ENCODE measurements at regions not wholly inside any gene's neighbourhood (a gene's known extent, or its start where the extent isn't known, plus 50 kb on each side); places are given as distances from the start of the nearest gene placed in this dataset.

DNA sequence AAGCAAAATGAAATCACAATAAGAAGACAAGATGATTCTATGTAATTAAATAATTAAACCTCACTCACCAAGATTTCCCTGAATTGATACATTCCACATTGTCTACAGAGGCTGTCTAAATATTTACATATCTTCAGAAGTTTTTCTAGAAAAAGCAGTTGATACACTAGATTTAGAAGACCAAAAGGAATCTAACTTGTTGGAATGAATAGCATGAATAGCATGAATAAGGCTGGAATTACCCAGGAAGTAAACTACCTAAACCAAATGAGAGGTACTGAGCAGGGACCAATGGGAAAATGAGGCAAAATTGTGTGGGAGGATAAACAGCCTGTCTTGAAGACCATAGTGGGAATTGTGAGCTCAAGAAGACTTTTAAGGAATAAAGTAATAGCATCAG lies 479.7 kb downstream of the TXNL1 start:
- in situ Hi-C loops (cut with HindIII; ENCODE audit: low pct_unique_long_range_greater_than_20kb, low sequenced_read_pairs): no loop called here

DNA sequence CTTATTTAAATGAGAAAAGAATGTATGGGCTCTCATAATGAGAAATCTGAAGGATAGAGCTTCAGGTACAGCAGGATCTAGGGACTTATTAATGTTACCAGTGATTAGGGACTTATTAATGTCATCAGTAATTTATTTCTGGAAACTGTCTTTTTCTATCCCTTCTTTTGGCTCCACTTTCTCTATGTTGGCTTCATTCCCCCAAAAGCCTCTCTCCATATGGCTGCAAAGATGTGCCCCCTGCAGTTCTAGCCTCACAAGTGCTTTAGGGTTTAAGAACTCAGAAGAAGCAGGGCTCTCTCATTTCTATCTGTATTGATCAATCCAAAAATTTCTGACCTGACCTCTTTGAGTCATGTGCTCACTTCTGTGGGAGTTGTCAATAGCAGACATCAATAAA lies 480.9 kb downstream of the TXNL1 start:
- Histone ChIP-seq H3K36me3 (ENCODE audit: control insufficient read depth, insufficient read depth, low read length) (no peaks in the 10 kb centered on the region), H3K4me3 (ENCODE audit: low read depth in 2 of 2, low read length in 2 of 2) (no peak overlapping the region), H3K27me3 (ENCODE audit: control insufficient read depth, insufficient read depth, low read length) (no peaks in the 10 kb centered on the region), H3K4me1 (ENCODE audit: control insufficient read depth, insufficient read depth, low read length) (no peaks in the 10 kb centered on the region), H3K9me3 (ENCODE audit: control insufficient read depth, insufficient read depth, low read depth, low read length) (no peaks in the 10 kb centered on the region), H3K27ac (ENCODE audit: low read length) (no peak overlapping the region)
- no peak for DNase-seq (ENCODE audit: low read depth, low spot score)
- CTCF ChIA-PET: interaction anchor here (0.5 kb wide), 1 partner anchor 420 kb away, joined by 5 read pairs; no protein-coding TSS in a partner anchor
- BruUV-seq (replicated peaks): no TSS peak
- POLR2A ChIA-PET: no interaction called here
- TF ChIP-seq, protein P1, sequence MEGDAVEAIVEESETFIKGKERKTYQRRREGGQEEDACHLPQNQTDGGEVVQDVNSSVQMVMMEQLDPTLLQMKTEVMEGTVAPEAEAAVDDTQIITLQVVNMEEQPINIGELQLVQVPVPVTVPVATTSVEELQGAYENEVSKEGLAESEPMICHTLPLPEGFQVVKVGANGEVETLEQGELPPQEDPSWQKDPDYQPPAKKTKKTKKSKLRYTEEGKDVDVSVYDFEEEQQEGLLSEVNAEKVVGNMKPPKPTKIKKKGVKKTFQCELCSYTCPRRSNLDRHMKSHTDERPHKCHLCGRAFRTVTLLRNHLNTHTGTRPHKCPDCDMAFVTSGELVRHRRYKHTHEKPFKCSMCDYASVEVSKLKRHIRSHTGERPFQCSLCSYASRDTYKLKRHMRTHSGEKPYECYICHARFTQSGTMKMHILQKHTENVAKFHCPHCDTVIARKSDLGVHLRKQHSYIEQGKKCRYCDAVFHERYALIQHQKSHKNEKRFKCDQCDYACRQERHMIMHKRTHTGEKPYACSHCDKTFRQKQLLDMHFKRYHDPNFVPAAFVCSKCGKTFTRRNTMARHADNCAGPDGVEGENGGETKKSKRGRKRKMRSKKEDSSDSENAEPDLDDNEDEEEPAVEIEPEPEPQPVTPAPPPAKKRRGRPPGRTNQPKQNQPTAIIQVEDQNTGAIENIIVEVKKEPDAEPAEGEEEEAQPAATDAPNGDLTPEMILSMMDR (IDR thresholded peaks at IDR 0.05): no peak
- TF ChIP-seq, protein P2, sequence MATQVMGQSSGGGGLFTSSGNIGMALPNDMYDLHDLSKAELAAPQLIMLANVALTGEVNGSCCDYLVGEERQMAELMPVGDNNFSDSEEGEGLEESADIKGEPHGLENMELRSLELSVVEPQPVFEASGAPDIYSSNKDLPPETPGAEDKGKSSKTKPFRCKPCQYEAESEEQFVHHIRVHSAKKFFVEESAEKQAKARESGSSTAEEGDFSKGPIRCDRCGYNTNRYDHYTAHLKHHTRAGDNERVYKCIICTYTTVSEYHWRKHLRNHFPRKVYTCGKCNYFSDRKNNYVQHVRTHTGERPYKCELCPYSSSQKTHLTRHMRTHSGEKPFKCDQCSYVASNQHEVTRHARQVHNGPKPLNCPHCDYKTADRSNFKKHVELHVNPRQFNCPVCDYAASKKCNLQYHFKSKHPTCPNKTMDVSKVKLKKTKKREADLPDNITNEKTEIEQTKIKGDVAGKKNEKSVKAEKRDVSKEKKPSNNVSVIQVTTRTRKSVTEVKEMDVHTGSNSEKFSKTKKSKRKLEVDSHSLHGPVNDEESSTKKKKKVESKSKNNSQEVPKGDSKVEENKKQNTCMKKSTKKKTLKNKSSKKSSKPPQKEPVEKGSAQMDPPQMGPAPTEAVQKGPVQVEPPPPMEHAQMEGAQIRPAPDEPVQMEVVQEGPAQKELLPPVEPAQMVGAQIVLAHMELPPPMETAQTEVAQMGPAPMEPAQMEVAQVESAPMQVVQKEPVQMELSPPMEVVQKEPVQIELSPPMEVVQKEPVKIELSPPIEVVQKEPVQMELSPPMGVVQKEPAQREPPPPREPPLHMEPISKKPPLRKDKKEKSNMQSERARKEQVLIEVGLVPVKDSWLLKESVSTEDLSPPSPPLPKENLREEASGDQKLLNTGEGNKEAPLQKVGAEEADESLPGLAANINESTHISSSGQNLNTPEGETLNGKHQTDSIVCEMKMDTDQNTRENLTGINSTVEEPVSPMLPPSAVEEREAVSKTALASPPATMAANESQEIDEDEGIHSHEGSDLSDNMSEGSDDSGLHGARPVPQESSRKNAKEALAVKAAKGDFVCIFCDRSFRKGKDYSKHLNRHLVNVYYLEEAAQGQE (IDR thresholded peaks at IDR 0.05; ENCODE audit: insufficient read depth in 1 of 2, low read depth in 2 of 2, low read length in 1 of 2): no peak
- no peak for TF ChIP-seq SIN3A (IDR thresholded peaks at IDR 0.05; ENCODE audit: borderline replicate concordance, insufficient read depth, low read depth, low read length)
- in situ Hi-C loops (cut with HindIII; ENCODE audit: low pct_unique_long_range_greater_than_20kb, low sequenced_read_pairs) (no loop called here), intact Hi-C loops (cut with micrococcal nuclease; ENCODE audit: unreplicated experiment) (no loop called here)
- no peak for ATAC-seq

More for the DNA sequence above, 479.7 kb downstream of the TXNL1 start:
- no peaks in the 10 kb centered on the region for H3K9me3 ChIP-seq (ENCODE audit: control insufficient read depth, insufficient read depth, low read depth, low read length)
- H3K4me3 ChIP-seq (ENCODE audit: low read depth in 2 of 2, low read length in 2 of 2): no peak overlapping the region
- no peaks in the 10 kb centered on the region for H3K4me1 ChIP-seq (ENCODE audit: control insufficient read depth, insufficient read depth, low read length)
- no peaks in the 10 kb centered on the region for H3K36me3 ChIP-seq (ENCODE audit: control insufficient read depth, insufficient read depth, low read length)
- ChIA-PET POLR2A (no interaction called here), CTCF (no interaction called here)
- intact Hi-C loops (cut with micrococcal nuclease; ENCODE audit: unreplicated experiment): no loop called here
- ATAC-seq (no peak), DNase-seq (ENCODE audit: low read depth, low spot score) (no peak)
- no peaks in the 10 kb centered on the region for H3K27me3 ChIP-seq (ENCODE audit: control insufficient read depth, insufficient read depth, low read length)
- no peak overlapping the region for H3K27ac ChIP-seq (ENCODE audit: low read length)
- TF ChIP-seq, protein P2 (IDR thresholded peaks at IDR 0.05; ENCODE audit: insufficient read depth in 1 of 2, low read depth in 2 of 2, low read length in 1 of 2): no peak
- TF ChIP-seq SIN3A (IDR thresholded peaks at IDR 0.05; ENCODE audit: borderline replicate concordance, insufficient read depth, low read depth, low read length) (no peak), POLR2AphosphoS5 (IDR thresholded peaks at IDR 0.05; ENCODE audit: low read depth, low read length) (no peak), TCF7L2 (IDR thresholded peaks at IDR 0.05; ENCODE audit: low read depth, low read length) (no peak)
- TF ChIP-seq, protein P1 (IDR thresholded peaks at IDR 0.05): no peak
- no TSS peak for BruUV-seq (replicated peaks)

All from Panc1 (cell line).